SKM-1 (cell line): ENCODE measurements at regions not wholly inside any gene's neighbourhood (a gene's known extent, or its start where the extent isn't known, plus 50 kb on each side); places are given as distances from the start of the nearest gene placed in this dataset.
"Not testable (repeated sequence)": the region's sequence is repeated elsewhere in the genome, so short reads cannot be mapped to it uniquely, and the experiment has no call there.

Experiments
- DNase-seq: peaks from one replicate; lab custom pipeline; 2025; ENCODE audit not compliant: unreplicated experiment; lab: John Stamatoyannopoulos, UW

DNA sequence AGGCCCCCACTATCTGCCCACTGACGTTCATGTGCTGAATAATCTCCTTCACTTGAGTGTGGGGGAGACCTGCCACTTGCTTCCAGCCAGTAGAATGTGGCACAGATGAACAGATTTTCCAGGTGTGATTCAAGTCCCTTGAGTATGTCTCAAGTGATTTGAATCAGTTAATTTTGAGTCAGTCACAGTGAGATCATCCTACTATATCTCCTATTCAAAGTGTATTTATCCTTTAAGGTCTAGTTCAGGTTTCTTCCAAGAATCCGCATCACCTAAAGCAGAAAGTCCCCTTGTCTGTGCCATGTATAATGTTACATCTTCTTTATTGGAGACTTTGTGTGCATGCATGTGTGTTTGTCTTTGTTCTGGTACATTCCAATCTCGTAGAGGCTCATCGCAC is 208.3 kb upstream of the DAB2 start:
- no peak for DNase-seq

DNA sequence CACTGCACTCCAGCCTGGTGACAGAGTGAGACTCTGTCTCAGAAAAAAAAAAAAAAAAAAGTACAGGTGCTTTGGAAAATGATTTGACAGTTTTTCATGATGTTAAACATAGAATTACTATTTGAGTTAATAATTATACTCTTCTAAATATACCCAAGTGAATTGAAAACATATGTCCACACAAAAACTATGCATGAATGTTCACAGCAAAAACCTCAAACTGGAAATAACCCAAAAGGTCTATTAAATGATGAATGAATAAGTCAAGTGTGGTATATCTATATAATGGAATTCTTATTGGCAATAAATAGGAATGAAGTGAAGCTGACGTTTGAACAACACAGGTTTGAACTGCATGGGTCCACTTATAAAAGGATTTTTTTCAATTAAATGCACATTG is 207.2 kb upstream of the DAB2 start:
- no peak for DNase-seq

DNA sequence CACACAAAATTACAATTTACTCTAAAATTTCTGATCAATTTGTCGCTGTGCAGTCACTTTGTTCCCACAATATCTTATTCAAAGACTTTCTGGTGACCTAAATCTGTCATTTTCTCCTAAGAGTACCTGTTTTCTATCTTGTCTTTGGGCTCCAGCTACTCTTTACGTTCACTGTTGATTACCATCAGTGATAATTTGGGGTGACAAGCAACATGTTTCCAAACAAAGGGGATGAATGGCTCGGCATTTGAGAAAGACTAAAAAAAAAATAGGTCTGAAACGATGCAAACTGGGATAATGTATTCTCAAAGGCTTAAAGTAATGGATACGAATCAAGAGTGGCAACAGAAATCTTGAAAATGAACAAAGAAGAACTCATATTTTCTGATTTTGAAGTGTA is 205.2 kb upstream of the DAB2 start:
- no peak for DNase-seq

DNA sequence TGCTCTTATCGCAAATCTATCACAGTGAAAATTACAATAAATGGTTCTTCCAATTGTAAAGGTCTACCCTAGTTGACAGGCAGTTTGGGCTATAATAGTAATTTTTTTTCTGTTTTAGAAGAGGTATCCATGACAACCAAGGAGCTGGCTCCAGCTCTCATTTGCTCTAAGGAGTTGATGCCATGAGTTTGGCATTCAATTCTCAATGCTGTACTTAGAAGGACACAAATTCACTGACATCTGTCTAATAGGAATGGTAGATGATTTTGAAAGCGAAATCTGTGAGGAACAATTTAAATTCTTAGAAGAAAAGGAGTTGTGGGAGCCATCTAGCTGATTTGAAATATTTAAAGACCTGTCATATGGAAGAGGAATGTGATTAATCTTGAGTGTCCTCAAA is 203.6 kb upstream of the DAB2 start:
- no peak for DNase-seq

DNA sequence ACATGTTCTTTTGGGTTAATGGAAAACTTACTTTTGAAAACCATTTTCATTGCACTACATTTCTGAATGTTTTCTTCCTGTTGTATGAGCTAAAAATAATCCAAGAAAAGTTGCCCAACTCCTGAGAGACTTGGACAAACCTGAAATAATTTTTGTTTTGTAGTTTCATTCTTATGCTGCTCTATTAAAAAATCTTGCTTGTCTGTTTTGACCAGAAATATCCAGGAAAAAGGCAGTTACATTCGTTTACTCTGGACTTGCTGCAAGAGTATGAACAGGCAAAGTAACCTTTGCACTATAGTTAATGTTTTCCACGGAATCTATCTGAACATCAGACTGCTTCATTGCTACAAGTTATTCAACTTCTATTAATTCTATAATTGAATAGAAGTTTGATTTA is 200.1 kb upstream of the DAB2 start:
- no peak for DNase-seq

DNA sequence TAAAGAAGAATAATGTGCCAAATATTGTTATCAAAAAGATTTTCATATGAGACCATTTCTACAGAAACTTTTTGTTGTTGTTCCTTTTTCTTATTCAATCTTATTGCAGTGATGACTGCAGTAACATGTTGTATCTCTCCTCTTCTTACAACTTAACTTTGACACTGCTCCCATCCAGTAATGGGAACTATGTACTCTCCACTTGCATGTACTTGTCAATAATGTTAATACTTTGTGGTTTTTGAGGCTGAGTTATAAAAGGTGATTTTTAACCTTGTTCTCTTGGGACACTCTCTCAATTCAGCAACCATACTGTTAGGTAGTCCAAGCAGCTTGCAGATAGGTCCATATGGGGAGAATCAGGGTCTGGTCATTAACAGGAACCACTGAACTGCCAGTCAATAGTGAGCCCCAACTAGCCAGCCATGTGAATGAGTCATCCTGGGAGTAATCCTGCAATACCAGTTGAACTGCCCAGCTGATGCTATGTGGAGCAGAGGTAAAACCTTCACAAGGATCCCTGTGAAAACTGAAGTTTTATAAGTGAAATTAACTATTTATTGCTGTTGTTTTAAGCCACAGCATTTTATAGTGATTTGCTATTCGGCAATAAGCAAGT is 199.6 kb upstream of the DAB2 start:
- no peak for DNase-seq

DNA sequence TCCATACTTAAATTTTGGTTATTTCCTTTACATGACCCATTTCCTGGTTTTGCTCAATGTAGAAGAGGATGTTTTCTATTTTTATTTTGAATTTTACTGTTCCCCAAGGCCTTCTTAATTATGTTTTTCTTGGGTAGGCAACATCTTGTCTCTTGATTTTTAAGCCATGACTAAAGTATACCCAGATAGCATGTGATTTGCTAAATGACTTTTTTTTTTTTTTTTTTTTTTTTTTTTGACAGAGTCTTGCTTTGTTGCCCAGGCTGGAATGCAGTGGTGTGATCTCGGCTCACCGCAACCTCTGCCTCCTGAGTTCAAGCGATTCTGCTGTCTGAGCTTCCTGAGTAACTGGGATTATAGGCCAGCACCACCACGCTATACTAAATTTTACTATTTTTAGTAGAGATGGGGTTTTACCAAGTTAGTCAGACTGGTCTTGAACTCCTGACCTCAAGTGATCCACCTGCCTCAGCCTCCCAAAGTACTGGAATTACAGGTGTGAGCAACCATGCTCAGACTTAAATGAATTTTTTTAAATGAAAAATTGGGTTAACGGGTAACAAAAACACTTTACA is 198.6 kb upstream of the DAB2 start:
- no peak for DNase-seq

DNA sequence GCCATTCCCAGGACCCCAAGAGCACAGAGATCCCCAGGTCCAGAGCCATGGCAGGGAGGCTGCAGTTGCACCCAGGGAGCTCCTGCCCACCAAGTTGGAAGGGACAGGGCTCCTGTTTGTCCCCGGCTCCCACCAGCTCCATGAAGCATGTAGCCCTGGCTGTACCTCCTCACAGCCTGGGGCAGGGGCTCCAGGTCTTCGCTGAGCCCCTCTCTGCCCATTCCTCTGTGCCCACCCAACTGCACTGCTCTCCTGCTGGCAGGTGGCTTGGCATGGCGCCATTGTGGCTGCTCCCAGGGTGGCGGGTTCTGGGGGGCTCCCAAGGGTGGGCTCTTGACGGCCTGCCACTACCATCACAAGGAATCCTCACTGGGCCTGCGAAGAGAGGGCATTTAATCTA is 197.5 kb upstream of the DAB2 start:
- no peak for DNase-seq

DNA sequence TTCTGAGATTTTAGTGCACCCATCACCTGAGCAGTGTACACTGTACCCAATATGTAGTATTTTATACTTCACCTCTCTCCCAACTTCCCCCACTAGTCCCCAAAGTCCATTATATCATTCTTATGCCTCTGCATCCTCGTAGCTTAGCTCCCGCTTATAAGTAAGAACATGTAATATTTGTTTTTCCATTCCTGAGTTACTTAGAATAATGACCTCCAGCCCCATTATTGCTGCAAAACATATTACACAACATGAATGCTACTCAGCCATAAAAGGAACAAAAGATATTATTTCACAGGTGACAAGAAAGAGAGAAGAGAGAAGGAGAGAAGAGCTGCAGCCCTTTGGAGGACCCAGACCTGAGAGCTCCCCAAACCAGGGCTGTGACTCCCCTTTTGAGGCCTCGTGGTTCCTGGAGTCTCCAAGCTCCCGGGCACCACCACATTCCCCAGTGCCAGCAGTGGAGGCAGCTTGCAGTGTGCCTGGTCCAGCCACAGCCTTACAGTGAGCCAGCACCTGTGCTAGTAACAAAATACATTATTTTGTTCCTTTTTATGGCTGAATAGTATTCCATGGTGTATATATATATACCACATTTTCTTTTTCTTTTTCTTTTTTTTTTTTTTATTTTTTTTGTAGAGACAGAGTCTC is 194.5 kb upstream of the DAB2 start:
- no peak for DNase-seq

DNA sequence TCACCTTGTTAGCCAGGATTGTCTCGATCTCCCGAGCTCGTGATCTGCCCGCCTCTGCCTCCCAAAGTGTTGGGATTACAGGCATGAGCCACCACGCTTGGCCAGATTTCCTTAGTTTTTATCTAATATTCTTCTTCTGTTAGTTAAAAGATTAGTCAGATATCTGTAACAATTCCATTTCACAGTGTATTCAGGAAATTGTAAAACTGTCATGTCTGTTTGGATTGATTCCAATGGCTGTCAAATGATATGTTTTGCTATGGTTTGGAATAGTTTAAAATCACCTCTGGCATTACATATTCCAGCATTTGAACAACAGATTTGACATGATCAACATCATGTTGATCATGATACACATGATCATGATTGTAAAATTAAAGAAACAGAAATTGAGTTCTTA is 193.6 kb upstream of the DAB2 start:
- no peak for DNase-seq

DNA sequence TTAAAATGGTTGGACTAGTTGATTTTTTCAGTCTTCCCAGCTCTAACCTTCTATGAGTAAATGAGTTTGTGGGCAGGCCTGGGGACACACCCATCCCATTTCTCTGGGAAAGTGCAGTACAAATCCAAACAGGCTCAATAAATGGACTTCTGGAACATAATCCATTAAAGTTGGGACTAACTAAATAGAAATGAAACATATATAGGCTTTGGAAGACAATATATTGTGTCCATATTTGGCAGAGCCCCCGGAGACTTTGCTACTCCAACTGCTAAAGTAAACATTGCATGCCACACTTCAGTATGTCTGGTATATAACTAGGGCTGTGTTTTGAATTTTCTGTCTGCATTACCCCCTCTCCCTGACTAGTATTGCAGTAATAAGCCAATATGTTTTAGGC is 191.4 kb upstream of the DAB2 start:
- no peak for DNase-seq

DNA sequence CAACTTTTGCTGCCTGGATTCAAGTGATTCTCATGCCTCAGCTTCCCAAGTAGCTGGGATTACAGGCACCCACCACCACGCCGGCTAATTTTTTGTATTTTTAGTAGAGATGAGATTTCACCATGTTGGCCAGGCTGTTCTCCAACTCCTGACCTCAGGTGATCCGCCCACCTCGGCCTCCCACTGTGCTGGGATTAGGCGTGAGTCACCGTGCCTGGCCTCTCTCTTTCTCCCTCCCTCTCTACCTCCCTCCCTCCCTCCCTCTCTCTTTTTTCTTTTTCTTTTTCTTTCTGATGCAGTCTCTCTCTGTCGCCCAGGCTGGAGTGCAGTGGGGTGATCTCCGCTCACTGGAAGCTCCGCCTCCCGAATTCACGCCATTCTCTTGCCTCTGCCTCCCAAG is 186.3 kb upstream of the DAB2 start:
- not testable (repeated sequence) for DNase-seq

DNA sequence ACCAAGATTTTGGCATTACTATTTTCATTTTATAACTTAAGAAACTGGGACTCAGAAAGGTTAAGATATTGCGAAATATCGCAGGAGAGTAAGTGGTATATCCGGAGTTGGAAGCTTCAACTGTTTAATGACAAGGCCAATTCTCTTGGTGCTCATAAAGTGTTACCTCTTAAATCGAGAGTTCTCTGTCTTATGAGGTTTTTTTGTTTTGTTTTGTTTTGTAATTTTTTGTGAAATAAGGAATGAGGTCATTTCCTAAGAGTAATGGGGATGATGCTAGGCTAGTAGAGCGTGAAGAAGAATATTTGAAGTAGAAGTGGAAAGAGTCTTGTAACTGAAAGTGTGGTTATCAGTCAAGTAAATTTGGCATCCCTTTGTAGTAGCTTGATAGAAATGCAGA is 183.2 kb upstream of the DAB2 start:
- no peak for DNase-seq

DNA sequence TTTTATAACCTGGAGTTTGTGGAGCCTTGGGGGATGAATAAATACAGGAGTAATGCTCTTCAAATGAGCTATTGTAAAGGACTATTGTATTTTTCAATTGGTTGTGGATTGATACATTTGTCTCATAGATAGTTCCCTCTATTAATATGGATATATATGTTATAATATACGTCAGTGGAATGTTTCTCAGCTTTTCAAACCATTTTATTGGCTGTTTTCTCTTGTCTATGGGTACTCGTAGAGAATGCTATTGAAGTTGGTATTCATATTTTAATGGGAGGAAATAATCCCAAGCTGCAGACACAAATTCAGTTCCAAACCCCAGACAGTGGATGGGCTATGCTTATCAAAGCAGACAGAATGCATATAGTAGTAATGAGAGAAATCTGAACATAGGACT is 181.8 kb upstream of the DAB2 start:
- DNase-seq, result no peak

DNA sequence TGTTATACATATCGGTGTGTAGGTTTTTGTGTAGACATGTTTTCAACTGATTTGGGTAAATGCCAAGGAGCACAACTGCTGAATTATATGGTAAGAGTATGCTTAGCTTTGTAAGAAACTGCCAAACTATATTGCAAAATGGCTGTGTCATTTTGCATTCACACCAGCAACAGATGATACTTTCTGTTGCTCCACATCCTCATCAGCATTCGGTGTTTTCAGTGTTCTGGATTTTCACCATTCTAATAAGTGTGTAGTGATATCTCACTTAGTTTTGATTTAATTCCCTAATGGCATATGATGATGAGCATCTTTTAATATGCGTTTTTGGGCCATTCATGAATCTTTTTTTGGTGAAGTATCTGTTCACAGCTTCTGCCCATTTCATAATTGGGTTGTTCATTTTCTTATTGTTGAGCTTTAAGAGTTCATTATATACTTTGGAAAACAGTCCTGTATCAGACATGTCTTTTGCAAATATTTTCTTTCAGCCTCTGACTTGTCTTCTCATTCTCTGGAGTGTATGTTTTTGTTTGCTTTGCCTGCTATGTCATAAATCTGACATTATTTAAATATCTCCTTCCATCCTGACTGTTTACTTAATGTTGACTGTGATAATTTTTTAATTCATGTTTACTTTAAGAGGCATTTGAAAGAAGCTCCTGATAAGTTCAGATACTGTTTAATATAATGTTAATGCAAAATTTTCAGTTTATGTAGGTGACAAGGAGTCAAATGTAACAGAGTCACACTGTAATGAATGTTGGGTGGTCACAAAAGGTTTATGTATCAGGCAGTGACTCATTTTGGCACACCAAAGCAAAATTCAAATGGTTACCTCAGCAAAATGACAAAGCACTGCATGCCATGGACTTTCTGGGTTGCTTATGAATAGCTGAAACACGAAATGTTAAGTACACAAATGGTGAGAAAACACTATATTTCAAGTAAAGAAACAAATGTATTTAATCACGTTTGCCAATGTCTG is 181.1 kb upstream of the DAB2 start:
- no peak for DNase-seq

DNA sequence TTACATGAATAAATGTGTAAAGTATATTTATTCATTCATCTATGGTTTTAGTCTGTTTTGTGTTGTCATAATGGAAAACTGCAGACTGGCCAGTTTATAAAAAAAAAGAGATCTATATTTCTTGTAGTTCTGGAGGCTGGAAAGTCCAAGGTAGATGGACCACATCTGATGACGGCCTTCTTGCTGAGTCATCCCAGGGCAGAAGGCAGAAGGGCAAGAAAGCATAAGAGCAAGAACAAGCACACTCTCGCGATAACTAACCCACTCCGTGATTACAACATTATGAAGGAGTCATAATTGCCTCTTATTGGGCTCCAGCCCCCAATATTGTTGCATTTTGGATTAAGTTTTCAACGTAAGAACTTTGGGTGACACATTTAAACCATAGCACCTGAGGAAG is 180.4 kb upstream of the DAB2 start:
- DNase-seq, result no peak

DNA sequence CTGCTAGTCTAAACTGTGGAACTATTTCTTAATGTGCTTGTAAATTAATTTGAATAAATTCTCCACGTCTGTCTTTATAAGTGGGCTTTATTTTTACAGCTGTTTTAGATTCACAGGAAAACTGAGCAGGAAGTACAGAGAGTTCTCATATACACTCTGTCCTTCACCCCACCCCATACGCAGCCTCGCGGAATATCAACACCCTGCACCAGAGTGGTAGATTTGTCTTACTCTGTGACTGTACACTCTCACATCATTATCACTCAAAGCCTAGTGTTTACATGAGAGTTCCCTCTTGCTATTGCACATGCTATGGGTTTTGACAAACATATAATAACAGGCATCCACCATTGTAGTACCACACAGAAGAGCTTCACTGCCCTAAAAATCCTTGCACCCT is 179.7 kb upstream of the DAB2 start:
- no peak for DNase-seq

DNA sequence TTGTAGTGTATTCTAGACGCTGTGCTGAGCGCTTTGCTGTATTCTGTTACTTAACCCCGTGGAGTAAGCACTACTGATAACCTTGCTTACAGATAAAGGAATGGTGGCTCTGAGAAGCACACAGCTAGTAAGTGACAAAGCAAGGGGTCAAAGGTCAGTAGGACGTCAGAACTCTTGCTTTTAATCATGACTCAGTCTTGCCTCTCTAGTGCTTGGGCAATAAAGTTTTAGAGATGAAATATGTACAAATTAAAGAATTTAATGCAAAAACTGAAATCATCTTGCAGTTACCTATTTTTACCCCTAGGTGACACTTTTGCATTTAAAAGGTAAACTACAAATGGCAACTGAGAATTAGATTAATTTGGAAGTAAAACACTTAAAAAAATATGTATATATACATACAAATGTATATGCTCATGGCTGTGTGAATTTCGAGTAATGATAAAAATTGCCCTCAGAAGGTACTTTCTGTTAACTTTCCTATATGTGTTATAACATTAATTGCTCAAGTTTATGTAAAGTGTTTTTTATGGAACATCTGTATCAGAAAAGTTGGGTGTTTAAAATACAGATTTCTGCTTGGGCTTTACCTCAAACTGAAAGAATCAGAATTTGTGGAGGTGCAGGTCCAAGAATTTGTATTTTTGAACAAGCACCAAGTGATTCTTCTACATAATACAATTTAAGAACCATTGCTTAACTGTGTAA is 175.1 kb upstream of the DAB2 start:
- DNase-seq, result peak; percentile 17

DNA sequence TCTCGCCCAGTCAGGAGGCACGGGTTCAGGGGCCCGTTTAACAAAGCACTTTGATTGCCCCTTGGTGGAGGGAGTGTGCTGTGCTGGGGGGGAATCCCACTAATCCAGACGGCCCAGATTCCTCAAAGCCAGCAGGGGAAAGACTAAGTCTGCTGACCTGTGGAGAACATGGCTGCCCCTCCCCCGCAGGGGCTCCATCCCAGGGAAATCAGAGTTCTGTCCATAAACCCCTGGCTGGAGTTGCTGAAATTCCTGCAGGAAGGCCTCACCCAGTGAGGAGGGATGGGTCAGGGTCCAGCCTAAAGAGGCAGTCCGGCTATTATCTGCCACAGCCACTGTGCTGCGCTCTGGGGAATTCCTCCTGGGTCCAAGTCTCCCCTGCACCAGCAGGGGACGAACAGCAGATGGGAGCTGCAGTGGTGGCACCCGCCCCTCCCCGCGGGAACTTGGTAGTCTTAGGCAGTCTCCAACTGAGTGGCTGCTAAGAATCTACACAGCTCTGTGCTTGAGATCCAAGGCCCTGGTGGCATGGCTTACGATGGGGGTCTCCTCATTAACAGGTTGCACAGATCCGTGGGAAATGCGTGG is 174.0 kb upstream of the DAB2 start:
- DNase-seq, result no peak

DNA sequence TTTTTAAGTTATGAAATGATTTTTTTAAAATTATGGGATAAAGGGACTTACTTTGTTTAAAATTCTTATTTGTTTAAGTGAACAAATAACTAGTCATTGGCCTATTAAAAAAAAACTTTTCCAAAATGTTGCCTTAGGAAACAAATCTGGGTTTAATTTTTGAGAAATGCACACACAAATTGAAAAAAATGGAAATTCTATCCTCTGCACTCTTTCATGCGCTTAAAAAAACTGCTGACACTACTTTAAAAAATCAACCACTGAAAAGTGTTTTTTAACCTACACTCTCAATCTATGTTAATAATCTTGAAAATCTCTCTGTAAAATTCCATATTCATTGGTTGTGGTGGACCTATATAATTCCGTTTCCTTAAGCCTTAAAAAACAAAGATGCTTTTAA is 163.4 kb upstream of the DAB2 start:
- DNase-seq, result no peak

DNA sequence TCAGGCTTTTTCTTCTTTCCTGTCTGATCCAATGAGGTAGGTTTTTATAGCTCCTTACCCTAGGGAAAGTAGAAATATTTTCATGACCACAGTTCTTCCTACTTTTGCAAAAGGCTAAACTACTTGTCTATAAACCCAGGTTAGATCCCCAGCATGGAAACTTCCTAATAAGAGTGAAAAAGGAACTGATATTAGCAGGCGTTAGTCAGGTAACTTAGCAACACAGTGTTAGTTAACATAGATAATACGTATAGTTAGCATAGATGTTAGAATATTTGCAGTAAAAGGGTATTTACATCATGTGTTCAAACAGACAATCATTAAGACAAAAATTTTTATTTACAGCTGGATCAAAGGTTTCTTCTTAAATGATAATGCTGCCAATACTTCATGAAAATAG is 162.9 kb upstream of the DAB2 start:
- DNase-seq, result no peak
